GM21737 (cell line): ENCODE measurements at regions not wholly inside any gene's neighbourhood (a gene's known extent, or its start where the extent isn't known, plus 50 kb on each side); places are given as distances from the start of the nearest gene placed in this dataset.
"Not testable (repeated sequence)": the region's sequence is repeated elsewhere in the genome, so short reads cannot be mapped to it uniquely, and the experiment has no call there.

Source experiments
- ATAC-seq: cut with Tn5 transposase; IDR thresholded peaks from one replicate; pipeline ENCODE4 v1.9.1; 2021; ENCODE audit warnings: mild to moderate bottlenecking, moderate library complexity; ENCODE audit not compliant: unreplicated experiment

DNA sequence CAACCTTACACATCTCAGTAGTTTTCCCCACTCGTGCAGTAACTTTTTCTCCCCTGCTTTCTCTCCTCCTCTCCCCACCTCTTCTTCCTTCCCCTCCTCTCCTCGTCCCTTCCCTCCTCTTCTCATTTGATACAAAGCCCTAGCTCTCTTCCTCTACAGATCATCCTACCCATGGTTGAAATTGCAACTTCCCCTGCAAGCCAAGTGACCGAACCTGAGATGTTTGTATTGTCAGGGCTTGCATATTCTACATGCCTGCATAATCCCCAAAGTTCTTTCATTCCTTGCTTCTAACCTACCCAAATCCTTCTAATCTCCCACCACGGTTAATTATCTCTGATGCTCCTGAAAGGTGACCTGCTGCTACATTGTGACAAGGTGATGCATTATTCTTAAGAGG, 408.6 kb upstream of the AMELY start:
- not testable (repeated sequence) for ATAC-seq

DNA sequence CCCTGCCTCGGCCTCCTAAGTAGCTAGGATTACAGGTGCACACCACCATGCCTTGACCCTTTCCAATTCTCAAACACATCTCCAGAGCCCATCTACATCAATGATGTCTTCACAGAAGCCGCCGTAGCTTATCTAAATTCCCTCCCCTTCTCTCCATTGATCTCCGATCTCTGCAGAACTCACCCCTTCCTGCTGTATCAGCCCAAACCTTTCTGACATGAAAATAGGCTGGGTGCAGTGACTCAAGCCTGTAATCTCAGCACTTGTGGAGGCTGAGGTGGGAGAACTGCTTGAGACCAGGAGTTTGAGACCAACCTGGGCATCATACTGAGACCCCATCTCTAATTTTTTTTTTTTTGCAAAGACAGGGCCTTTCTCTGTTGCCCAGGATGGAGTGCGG, 406.6 kb upstream of the AMELY start:
- no peak for ATAC-seq

DNA sequence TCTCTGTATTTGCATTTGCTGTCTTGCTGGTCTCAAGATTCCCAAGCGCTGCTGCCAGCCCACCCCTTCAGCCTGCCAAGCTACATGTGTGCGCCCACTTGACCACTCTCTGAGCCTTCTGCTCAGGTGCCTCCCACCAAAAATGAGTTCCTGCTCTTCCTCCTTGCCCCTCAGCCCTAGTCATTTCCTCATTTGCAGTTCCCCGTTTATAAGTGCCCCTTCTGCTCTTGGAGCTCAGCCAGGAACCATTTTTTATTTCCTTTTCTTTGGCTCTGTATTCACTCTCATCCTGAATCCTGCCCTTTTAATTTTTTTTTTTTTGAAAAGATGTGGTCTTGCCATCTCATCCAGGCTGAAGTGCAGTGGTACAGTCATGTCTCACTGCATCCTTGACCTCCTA, 406.0 kb upstream of the AMELY start:
- ATAC-seq = no peak

DNA sequence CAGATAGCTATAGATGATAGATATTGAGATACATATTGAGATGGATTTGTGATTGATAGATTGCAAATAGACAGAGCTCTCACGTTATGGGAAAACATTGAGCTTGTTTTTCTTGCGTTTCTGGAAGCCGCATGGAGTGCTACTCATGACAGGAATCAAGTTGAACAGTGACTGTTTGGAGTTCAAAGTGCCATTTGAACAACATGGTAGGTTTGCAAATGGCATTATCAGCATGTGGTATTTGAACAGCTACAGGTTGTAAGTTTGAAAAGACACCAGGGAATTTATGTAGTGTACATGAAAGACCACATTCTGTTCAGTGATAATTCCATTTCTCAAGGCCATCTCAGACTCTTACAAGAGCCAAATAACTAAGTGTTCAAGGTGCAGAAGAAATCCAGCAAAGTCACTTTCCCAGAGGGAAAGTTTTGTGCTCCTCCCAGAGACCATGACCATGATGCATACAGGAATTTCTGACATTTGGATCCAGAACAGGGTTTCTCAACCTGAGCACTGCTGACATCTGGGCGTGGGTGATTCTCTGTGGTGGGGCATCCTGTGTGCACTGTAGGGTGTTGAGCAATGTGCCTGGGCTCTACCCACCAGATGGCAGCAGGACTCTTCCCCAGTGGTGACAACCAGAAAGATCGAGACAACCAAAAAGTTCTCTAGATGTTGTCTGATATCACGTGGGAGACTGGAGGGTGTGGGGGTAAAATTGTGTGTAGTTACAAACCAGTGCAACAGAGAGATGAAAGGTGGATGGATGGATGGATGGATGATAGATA, 399.1 kb upstream of the AMELY start:
- ATAC-seq = no peak

DNA sequence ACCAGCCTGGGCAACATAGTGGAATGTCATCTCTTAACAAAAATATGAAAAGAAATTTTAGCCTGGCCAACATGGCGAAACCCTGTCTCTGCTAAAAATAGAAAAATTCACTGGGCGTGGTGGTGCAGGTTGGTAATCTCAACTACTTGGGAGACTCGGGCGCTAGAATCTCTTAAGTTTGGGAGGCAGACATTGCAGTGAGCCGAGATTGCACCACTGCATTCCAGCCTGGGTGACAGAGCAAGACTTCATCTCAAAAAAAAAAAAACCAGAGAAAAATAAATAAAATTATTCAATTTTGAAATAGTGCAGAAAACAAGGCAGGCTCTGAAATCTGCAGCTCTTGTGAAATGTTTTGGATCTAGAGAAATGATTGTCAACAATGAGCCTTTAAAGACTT, 397.3 kb upstream of the AMELY start:
- no peak for ATAC-seq

DNA sequence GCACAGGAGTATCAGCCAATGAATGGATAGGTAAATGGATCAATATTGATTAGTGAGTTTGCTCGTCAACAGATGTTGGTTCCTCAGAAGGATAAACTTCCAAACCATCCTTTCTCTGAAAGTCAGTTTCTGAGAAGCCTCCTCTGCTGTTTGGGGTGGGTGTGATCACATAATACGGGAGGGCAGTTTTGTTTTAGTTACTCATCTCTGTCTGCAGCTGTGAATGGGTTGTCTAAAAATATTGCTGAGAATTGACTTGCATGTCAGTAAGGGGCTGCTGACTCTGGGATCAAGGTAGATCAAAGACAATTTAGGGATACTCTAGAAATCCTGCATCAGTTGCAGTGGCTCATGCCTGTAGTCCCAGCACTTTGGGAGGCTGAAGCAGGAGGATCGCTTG, 390.8 kb upstream of the AMELY start:
- ATAC-seq = no peak

DNA sequence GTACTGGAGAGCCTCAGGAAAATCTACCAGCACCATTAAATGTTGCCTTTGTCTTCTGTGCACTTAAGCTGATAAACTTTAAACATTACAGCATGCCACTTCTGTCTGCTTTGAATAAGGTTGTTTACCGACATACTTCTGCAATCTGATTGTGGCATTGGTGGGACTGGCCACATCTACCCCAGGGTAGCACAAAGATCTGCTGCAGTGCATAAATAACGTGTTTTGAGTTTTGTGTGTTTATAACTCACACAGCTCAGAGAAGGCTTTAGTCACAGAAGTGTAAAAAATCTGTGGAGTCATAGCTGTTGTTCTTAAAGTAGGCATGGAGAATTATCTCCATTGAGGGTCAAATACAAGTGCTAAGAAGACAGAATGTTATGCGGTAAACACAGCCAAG, 388.4 kb upstream of the AMELY start:
- ATAC-seq = no peak

DNA sequence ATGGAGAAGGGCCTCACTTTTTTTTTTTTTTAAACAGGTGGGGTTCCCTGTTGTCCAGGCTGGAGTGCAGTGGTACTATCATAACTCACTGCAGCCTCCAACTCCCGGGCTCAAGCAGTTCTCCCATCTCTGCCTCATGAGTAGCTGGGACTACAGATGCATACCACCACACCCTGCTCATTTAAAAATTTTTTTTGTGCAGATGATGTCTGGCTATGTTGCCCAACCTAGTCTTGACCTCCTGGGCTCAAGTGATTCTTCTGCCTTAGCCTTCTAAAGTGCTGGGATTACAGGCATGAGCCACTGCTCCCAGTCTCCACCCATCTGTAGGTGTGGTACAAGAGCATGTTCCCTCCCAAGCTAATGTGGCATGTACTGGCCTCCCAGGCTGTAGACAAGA, 380.6 kb upstream of the AMELY start:
- no peak for ATAC-seq

DNA sequence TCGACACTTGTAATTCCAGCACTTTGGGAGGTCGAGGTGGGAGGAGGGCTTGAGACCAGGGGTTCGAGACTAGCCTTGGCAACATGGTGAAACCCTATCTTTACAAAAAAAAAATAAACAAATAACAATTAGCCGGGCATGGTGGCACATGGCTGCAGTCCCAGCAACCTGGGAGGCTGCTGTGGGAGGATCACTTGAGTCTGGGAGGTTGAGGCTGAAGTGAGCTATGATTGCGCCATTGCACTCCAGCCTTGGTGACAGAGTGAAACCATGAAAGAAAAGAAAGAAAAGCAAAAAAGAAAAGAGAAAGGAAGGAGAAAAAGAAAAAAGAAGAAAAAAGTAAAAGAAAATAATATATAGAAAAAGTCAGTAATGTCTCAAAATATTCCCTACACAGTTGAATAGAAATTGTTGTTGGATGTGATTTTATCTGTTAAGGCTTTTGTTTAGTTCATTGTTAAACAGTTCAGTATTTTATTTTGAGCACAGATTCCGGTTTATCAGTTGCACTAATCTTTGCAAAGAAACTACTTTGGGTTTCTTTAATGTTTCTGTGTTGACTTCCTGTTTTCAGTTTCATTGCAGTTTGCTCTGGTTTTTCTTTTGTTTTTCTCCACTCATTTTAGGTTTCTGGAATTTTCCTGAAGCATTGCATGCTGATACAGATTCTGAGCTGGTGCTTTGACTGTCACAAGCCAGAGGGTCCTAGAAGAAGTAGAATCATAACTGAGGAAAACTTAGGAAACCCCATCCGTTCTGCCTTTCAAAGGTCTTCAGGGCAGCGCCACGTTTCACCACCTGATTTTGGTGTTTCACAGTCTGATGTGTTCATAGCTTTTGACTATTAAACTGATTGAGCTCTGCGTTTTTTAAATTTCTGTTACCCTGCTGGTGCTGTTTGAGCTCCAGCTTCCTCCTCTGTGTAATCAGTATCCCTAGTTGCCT, 378.6 kb upstream of the AMELY start:
- ATAC-seq = peak; percentile 60

DNA sequence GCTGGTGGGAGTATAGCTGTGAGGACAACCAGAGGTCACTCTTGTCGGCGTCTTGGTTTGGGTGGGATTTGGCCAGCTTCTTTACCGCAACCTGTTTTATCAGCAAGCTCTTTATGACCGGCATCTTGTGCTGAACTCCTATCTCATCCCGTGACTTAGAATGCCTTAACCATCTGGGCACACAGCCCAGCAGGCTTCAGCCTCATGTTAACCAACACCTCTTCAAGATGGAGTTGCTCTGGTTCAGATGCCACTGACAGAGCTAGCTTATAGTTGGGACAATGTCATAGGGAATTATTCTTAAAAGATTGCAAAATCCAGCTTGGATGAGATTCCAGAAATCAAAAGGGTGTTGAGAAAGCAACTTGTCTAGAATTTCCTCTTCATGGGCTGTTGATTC, 377.1 kb upstream of the AMELY start:
- no peak for ATAC-seq

DNA sequence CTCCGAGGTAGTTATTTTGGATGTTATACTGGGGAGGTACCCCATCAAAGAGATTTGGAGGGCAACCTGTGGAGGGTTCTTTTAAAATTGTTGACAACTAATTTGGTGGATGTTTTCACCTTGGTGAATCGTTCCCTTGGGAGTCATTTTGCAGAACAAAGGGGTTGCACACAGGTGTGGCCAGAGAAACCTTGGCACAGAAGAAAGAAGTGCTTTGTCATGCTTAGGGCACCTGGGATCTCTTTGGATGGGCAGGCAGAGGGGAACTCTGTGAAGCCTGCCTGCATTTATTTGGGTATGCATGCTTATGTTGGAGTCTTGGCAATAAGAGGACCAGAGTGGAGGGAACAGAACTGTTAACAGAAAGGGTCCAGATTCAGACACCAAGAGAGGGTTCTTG, 376.4 kb upstream of the AMELY start:
- not testable (repeated sequence) for ATAC-seq

DNA sequence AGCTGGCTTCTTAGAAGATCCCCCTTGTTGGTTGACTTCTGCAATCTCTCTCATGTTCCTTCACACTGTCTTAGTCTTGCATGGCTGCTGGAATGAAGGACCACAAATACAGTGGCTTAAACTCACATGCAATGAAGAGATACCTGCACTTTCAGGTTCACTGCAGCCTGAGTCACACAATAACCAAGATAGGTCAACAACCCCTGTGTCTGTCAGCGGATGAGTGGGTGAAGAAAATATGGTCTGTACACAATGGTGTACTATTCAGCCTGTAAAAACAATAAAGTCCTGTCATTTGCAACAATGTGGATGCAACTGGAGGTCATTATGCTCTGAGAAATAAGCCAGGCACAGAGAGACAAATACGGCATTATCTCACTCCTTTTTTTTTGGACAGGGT, 373.8 kb upstream of the AMELY start:
- no peak for ATAC-seq

DNA sequence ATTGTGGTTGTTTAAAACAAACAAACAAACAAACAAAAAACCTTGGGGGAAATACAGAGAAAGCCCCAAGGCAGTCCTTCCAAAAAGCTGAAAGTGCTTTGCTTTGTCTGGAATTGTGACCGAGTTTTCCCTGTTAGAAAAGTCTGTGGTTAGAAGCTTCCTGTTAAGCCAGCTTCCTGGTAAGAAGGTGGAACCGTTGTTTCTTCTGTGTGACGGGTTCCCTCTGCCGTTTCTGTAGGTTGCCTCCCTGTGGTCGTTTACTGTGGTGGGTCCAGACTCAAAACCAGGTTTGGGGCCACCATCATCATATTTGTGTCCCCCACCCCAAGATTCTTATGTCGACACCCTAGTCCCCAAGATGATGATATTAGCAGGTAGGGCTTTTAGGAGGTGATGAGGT, 371.4 kb upstream of the AMELY start:
- ATAC-seq = no peak

DNA sequence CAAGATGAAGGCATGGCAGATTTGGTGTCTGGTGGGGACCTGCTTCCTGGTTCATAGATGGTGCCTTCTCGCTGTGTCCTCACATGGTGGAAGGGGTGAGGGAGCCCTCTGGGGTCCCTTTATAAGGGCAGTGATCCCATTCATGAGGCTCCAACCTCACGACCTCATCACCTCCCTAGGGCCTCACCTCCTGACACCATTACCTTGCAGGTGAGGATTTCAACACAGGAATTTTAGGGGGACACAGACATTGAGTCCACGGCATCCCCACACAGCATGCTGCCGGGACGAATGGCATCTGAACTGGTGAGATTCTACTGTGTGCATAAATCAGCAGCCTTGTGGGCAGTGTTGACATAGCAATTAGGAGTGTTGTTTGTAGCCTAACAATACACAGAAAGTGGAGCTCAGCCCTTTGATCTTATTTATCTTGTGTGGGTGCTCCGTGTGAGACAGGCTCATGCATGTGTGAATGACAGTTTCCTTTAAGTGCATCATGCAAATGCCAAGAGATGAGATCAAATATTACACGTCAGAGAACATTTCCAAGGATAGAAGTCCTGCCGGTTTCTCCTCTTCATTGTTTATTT, 368.7 kb upstream of the AMELY start:
- not testable (repeated sequence) for ATAC-seq

DNA sequence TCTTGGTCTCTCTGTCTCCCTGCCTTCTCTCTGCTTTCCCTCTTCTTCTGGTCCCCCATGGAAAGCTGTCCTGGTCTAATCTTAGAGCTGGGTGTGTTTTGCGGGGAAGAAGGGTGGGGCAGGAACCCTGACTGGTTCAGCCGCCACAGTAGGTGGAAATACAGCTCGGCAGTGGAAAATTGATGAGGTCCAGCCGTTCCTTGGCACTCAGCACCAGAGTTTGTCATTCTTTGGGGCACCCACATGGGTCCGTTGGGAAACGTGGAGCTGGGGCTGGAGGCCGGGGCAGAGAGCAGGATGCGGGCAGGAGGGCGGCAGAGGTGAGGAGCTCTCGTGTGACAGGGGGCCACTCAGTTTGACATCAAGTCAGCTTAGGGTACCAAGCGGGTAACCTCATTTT, 364.2 kb upstream of the AMELY start:
- no peak for ATAC-seq

DNA sequence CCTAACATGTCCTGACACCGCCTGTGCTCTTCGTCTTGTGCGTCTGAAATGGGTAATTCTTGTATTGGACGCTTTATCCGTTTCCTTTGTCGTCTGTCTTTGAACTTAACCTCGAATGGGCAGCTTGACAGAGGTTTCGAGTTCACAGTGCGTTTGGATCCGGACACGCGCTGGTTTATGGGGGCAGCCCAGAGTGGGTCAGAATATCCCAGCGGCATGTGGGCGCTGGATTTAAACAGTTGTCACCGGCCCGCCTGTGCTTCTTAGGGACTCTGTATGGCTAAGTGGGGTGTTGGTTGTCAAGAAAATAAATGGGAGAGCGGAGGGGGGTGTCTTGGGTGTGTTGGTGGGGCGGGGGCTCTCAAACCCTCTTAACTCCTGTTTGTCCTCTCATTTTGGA, 363.5 kb upstream of the AMELY start:
- no peak for ATAC-seq

DNA sequence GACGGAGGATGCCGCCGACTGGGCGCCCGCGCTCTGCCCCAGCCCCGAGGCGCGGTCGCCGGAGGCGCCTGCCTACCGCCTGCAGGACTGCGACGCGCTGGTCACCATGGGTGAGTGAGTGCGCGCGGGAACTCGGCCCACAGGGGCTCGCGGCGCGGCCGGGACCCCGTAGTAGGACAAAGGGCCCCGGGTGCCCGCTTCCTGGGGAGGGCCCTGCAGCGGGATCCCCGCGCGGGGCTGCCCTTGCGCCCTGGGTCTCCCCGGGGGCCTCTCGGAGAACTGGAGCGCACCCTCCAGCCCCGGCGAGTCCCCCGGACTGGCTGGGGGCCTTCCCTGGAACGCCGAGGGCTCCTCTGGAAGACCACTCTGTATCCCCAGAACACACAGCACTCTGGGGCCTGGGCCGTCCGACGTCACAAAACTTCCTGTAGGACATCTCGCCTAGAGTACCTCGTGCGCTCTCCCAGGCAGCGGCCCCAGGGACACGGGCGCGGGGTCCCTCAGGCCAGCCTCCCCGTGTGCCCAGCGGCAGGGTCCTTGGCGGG, 362.9 kb upstream of the AMELY start:
- peak; percentile 16 for ATAC-seq

DNA sequence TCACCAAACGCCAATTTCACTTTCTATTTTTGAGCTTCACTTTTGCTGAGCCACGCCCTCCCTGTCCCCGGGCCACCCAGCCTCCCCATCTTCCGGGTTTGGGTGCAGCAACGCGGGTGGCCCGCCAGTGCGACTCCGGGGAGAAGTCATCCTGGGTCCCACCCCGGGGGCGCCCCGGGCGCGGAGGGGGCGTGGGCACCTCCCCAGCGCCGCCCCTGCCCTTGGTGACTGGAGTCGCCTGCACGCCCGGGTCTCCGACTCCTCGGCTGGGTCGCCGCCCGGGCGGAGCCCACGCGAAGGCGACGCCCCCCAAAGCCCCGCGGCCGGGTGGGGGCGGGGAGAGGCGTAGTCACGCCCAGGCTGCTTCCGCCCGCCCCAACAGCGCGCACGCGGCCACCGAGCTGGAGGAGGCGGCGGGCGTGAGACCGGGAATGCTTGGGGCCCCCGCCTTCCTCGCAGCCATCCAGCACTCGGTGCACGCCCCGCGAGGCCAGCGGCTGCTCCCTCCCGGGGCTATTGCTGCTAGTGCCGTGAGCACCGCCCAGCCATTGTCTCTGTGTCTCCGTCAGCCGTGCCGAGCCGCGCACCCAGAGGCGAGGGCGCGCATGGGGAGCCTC, 362.1 kb upstream of the AMELY start:
- peak; percentile 79 for ATAC-seq

DNA sequence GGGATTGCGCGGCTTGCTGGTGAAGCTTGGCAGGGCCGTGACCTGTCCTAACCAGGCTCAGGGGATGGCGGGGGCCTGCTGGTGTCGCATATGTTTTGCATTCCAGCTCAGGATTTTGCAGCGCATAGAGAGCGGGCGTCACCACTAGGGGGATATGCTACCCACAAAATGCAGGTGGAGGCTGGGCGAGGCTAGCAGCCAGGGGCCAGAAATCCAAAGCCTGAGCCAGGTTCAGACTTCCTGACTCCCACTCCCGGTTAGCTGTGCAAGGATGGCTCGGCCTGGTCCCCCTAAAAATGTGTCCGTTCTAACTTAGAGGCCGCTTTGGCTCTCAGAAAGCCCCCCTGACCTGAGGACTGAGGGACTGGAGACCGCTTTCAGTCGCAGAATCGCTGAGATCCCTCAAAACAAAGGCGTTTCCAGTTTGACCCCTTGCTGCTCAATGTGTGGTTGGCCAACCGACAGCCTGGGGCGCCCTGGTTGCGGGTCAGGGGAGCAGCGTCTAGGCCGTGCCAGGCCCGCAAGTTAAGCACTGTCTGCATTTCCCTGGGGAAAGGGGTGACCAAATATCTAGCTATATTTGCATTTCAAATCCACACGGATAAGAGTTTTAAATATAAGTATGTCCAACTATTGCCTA, 361.1 kb upstream of the AMELY start:
- ATAC-seq = peak; percentile 30

DNA sequence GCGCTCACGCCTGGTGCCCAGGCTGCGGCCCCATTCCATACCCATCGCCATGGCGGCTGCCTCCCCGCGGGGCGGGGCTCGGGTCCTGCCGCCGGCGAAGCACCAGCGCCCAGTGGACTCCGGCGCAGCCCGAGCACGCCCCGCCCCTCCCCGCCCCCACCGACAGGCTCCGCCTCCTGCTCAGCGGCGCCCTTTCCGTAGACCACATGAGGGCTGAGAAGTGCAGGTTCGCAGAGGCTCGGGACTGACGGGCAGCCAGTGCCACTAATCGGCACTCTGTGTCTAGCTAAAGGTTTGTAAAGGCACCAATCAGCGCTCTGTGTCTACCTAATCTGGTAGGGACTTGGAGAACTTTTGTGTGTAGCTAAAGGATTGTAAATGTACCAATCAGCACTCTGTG, 352.2 kb upstream of the AMELY start:
- no peak for ATAC-seq

DNA sequence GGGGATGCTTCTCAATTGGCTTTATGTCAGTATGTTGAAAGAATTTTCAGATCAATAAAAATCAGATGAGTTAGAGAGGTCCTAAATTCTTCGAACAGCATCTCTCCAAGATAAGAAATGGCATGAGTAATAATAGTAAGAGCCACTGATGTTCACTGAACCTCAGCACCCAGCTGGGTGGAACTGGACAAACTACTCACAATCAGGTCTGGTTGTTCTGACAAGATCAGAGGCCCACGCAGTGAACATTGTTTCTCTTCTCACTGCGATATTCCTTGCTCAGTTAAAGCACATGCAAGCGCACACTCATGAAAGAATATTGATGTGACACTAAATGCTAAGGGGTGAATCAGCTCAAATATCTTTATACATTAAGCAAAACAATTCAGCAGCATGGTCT, 351.0 kb upstream of the AMELY start:
- no peak for ATAC-seq
